B cell (primary cell): ENCODE measurements at regions not wholly inside any gene's neighbourhood (a gene's known extent, or its start where the extent isn't known, plus 50 kb on each side); places are given as distances from the start of the nearest gene placed in this dataset.

ENCODE experiments used
- ATAC-seq: fragments of 200-7000 bp; cut with Tn5 transposase; one replicate; pipeline ENCODE4 v1.10.0; 2021; ENCODE audit warnings: low read depth, mild to moderate bottlenecking, moderate number of reproducible peaks, moderate library complexity
- CTCF ChIA-PET: fragments of 350-600 bp; sonication (Branson Sonifier 250); formaldehyde crosslinking; loops from one replicate; lab custom pipeline; 2021; ENCODE audit warnings: antibody characterized with exemption, inconsistent platforms; lab: Charles Lee
- POLR2A ChIA-PET: fragments of 350-600 bp; sonication (Branson Sonifier 250); formaldehyde crosslinking; loops from one replicate; lab custom pipeline; 2021; ENCODE audit warnings: antibody characterized with exemption; lab: Charles Lee
- DNase-seq: peaks from one replicate; pipeline ENCODE4 v3.0.0; 2013
- H2AFZ ChIP-seq: 2 replicates; pipeline ENCODE4 v1.6.1; 2012; ENCODE audit warnings: mild to moderate bottlenecking, low read depth, low read length; ENCODE audit not compliant: insufficient read depth, poor library complexity, severe bottlenecking
- H3K27ac ChIP-seq, 2 donors: 1 replicate in 1 of 2; 2 replicates in 1 of 2; pipeline ENCODE4 v1.5.1; 2012 to 2013; ENCODE audit warnings: low read length in 2 of 2, mild to moderate bottlenecking in 2 of 2, moderate library complexity in 1 of 2
- H3K27me3 ChIP-seq, 4 experiments: fragments of 200-600 bp in 1 of 4; sonication (generic) in 1 of 4; replicated peaks in 1 of 4; 1 replicate in 2 of 4; 2 replicates in 2 of 4; pipeline versions ENCODE4 v1.6.1 to v1.7.0; 2013 to 2016; ENCODE audit warnings: low read length in 3 of 4, mild to moderate bottlenecking in 2 of 4, mixed read lengths in 1 of 4, moderate library complexity in 1 of 4; ENCODE audit not compliant: insufficient read depth in 4 of 4, control insufficient read depth in 3 of 4; ENCODE audit errors: control extremely low read depth in 1 of 4
- H3K36me3 ChIP-seq, 2 experiments: replicated peaks in 1 of 2; 1 replicate in 1 of 2; 2 replicates in 1 of 2; pipeline versions ENCODE4 v1.6.1 to v1.7.1; 2013; ENCODE audit warnings: low read length in 1 of 2; ENCODE audit not compliant: insufficient read depth in 2 of 2, control insufficient read depth in 1 of 2; ENCODE audit errors: control extremely low read depth in 1 of 2, extremely low read depth in 1 of 2
- H3K4me1 ChIP-seq, 2 donors: fragments of 200-600 bp in 1 of 2; sonication (generic) in 1 of 2; 1 replicate in 1 of 2; 2 replicates in 1 of 2; pipeline versions ENCODE4 v1.5.1 to v1.6.1; 2013 to 2017; ENCODE audit warnings: low read length in 2 of 2; ENCODE audit not compliant: control insufficient read depth in 2 of 2, insufficient read depth in 2 of 2
- H3K4me2 ChIP-seq: replicated peaks from 2 replicates; pipeline ENCODE3; 2012; ENCODE audit warnings: mild to moderate bottlenecking, low read depth, low read length; ENCODE audit not compliant: poor library complexity, severe bottlenecking
- H3K4me3 ChIP-seq, 5 experiments: fragments of 200-600 bp in 1 of 5; sonication (generic) in 1 of 5; 1 replicate in 3 of 5; 2 replicates in 2 of 5; pipeline versions ENCODE4 v1.5.1 to v1.7.0; 2011 to 2016; ENCODE audit warnings: low read length in 4 of 5, mild to moderate bottlenecking in 4 of 5, low read depth in 2 of 5, control low read depth in 1 of 5, moderate library complexity in 1 of 5; ENCODE audit not compliant: insufficient read depth in 1 of 5; ENCODE audit errors: control extremely low read depth in 1 of 5, extremely low read depth in 1 of 5
- H3K79me2 ChIP-seq: fragments of 200-600 bp; sonication (generic); one replicate; pipeline ENCODE4 v1.6.0; 2016; ENCODE audit warnings: low read length; ENCODE audit not compliant: control insufficient read depth, insufficient read depth
- H3K9ac ChIP-seq: fragments of 200-600 bp; sonication (generic); 2 replicates; pipeline ENCODE4 v1.6.1; 2017; ENCODE audit warnings: mild to moderate bottlenecking, low read length, moderate library complexity
- H3K9me3 ChIP-seq, 3 donors: one replicate each; pipeline versions ENCODE4 v1.6.1 to v1.7.1; 2013; ENCODE audit warnings: low read length in 2 of 3; ENCODE audit not compliant: control insufficient read depth in 2 of 3, insufficient read depth in 1 of 3; ENCODE audit errors: control extremely low read depth in 1 of 3
- H4K20me1 ChIP-seq: 2 replicates; pipeline ENCODE4 v1.6.0; 2012; ENCODE audit warnings: mild to moderate bottlenecking, low read length; ENCODE audit not compliant: insufficient read depth, control insufficient read depth, poor library complexity, severe bottlenecking
- H3K27ac Mint-ChIP-seq: one replicate; pipeline ENCODE4 v1.8.0; 2021; ENCODE audit warnings: mixed read lengths
- H3K27me3 Mint-ChIP-seq: one replicate; pipeline ENCODE4 v1.8.0; 2021; ENCODE audit warnings: mixed read lengths
- H3K4me1 Mint-ChIP-seq: one replicate; pipeline ENCODE4 v1.8.0; 2021; ENCODE audit warnings: mixed read lengths
- H3K4me3 Mint-ChIP-seq: one replicate; pipeline ENCODE4 v1.8.0; 2021; ENCODE audit warnings: mixed read lengths
- H3K9me3 Mint-ChIP-seq: one replicate; pipeline ENCODE4 v1.8.0; 2022; ENCODE audit warnings: mixed read lengths; ENCODE audit not compliant: insufficient read depth
- EZH2 ChIP-seq: IDR thresholded peaks from 2 replicates; pipeline ENCODE4 v1.6.1; 2012; ENCODE audit warnings: borderline replicate concordance, low read depth, mild to moderate bottlenecking, moderate library complexity, low read length; ENCODE audit not compliant: insufficient read depth, poor library complexity, severe bottlenecking
- WGBS: methylation state at CpG from one replicate; pipeline ENCODE4 v1.1.5; 2013; ENCODE audit warnings: missing lambda C conversion rate; ENCODE audit not compliant: insufficient coverage; 5-methylcytosine and 5-hydroxymethylcytosine counted together
- intact Hi-C: fragments of 100-400 bp; cut with micrococcal nuclease; formaldehyde crosslinking; loops from one replicate; pipeline ENCODE4 v1.10.0; 2022
- TF ChIP-seq, protein P1 (sequence below): fragments of 200-600 bp; IDR thresholded peaks from one replicate; pipeline ENCODE4 v1.8.0; 2022; ENCODE audit warnings: antibody characterized with exemption, mild to moderate bottlenecking

DNA sequence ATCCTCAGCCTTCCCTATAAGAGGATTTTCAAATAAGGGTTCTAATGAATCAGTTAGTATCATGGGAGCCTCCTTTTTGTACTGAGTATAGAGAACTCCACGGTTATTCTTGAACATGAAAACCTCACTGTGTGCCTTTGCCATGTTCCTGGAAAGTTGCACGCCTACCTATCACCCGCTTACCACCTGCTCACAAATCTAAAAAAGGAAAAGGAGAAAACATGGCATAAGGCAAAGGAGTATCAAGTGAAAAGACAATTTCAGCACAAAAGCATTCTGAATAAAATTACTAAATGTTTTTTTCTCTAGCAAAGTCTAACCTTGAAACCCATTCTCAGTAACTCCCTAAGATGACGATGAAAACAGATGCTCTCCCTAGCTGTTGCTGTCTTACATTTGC, 511.8 kb upstream of the API5 start:
- Histone ChIP-seq H3K79me2 (no peaks in the 10 kb centered on the region), H3K27me3 (no peaks in the 10 kb centered on the region), H2AFZ (no peak overlapping the region), H3K9me3 (peaks cover 0 to 1% (median 0%) of the 10 kb centered on the region in 3 donors), H3K27ac (no peak overlapping the region), H3K36me3 (no peaks in the 10 kb centered on the region), H4K20me1 (no peaks in the 10 kb centered on the region), H3K4me3 (no peak overlapping the region), H3K9ac (no peak overlapping the region), H3K4me1 (no peaks in the 10 kb centered on the region), H3K4me2 (no peak overlapping the region)
- DNase-seq (no peak), ATAC-seq (no peak)
- ChIA-PET CTCF (no interaction called here), POLR2A (no interaction called here)
- Mint-ChIP-seq H3K4me3 (no peak overlapping the region), H3K27ac (no peak overlapping the region), H3K4me1 (no peaks in the 10 kb centered on the region), H3K9me3 (peaks cover 6% of the 10 kb centered on the region), H3K27me3 (no peaks in the 10 kb centered on the region)
- intact Hi-C loops = no loop called here
- TF ChIP-seq, protein P1, sequence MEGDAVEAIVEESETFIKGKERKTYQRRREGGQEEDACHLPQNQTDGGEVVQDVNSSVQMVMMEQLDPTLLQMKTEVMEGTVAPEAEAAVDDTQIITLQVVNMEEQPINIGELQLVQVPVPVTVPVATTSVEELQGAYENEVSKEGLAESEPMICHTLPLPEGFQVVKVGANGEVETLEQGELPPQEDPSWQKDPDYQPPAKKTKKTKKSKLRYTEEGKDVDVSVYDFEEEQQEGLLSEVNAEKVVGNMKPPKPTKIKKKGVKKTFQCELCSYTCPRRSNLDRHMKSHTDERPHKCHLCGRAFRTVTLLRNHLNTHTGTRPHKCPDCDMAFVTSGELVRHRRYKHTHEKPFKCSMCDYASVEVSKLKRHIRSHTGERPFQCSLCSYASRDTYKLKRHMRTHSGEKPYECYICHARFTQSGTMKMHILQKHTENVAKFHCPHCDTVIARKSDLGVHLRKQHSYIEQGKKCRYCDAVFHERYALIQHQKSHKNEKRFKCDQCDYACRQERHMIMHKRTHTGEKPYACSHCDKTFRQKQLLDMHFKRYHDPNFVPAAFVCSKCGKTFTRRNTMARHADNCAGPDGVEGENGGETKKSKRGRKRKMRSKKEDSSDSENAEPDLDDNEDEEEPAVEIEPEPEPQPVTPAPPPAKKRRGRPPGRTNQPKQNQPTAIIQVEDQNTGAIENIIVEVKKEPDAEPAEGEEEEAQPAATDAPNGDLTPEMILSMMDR = no peak
- no peak for TF ChIP-seq EZH2
- 100% methylated on average over 1 of the region's 4 CpGs for WGBS

DNA sequence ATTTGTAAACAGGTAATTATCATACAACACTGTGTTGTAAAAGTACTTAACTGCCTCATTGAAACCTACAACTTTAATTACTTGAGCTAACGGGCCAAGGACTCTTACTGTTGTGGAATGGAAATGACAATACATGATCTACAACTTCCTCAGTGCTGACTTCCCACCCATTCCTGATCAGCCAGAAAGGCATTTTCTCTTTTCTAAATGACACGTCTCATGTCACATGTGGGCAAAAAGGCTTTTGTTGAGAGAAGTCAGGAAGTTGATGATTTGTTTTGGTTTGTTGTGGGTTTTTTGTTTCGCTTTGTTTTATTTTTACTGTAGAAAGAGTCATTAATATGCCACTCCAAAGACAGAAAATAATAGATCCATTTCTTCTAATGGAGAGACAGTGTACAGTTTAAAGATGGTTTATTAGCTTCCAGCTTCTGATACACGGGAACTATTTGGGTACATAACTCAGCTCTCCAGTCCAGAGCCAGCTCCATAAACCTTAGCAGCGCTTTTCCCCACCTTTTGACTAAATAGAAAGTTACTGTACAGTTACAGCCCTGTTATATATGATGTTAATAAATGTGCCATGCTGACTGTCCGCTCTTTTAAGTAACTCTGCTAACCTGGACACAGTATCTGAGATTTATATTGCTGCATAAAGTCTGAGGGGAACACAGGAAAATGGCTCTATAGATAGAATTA, 509.4 kb upstream of the API5 start:
- Histone ChIP-seq H3K9me3 (peaks cover 0 to 1% (median 0%) of the 10 kb centered on the region in 3 donors), H3K9ac (no peak overlapping the region), H3K4me3 (no peak overlapping the region), H3K27ac (no peak overlapping the region), H3K4me2 (no peak overlapping the region), H3K36me3 (no peaks in the 10 kb centered on the region), H3K79me2 (no peaks in the 10 kb centered on the region), H3K4me1 (no peaks in the 10 kb centered on the region), H4K20me1 (no peaks in the 10 kb centered on the region), H2AFZ (no peak overlapping the region), H3K27me3 (no peaks in the 10 kb centered on the region)
- intact Hi-C loops = no loop called here
- ATAC-seq (no peak), DNase-seq (no peak)
- H3K4me1 Mint-ChIP-seq = no peaks in the 10 kb centered on the region
- no peak overlapping the region for H3K4me3 Mint-ChIP-seq
- H3K27me3 Mint-ChIP-seq = no peaks in the 10 kb centered on the region
- peaks cover 6% of the 10 kb centered on the region for H3K9me3 Mint-ChIP-seq
- WGBS = no CpG with 5 or more reads among the region's 6 CpGs
- ChIA-PET CTCF (no interaction called here), POLR2A (no interaction called here)
- no peak overlapping the region for H3K27ac Mint-ChIP-seq
- TF ChIP-seq, protein P1 = no peak
- TF ChIP-seq EZH2 = no peak
